GM23248 (cell line): ENCODE measurements at regions not wholly inside any gene's neighbourhood (a gene's known extent, or its start where the extent isn't known, plus 50 kb on each side); places are given as distances from the start of the nearest gene placed in this dataset.

Source experiments
- DNase-seq: peaks from one replicate; pipeline ENCODE4 v3.0.0-alpha.2; 2015
- H2AFZ ChIP-seq: fragments of 200-600 bp; sonication (generic); 2 replicates; pipeline ENCODE4 v1.6.1; 2016; ENCODE audit warnings: antibody characterized with exemption
- H3F3A ChIP-seq: fragments of 200-600 bp; sonication (generic); 2 replicates; pipeline ENCODE4 v1.6.1; 2016; ENCODE audit warnings: mild to moderate bottlenecking, antibody characterized with exemption, mixed run types; ENCODE audit not compliant: insufficient read depth
- H3K27ac ChIP-seq: fragments of 200-600 bp; sonication (generic); 2 replicates; pipeline ENCODE4 v1.5.1; 2016; ENCODE audit warnings: mild to moderate bottlenecking
- H3K27me3 ChIP-seq: fragments of 200-600 bp; sonication (generic); replicated peaks from 2 replicates; pipeline ENCODE4 v1.6.1; 2016; ENCODE audit warnings: mild to moderate bottlenecking; ENCODE audit not compliant: insufficient read depth
- H3K36me3 ChIP-seq: fragments of 200-600 bp; sonication (generic); 2 replicates; pipeline ENCODE4 v1.6.1; 2016; ENCODE audit warnings: low read depth, mild to moderate bottlenecking
- H3K4me1 ChIP-seq: fragments of 200-600 bp; sonication (generic); 2 replicates; pipeline ENCODE4 v1.6.1; 2016; ENCODE audit warnings: mild to moderate bottlenecking; ENCODE audit not compliant: insufficient read depth
- H3K4me2 ChIP-seq: fragments of 200-600 bp; sonication (generic); one replicate; pipeline ENCODE4 v1.6.1; 2016; ENCODE audit warnings: mild to moderate bottlenecking; ENCODE audit not compliant: unreplicated experiment
- H3K4me3 ChIP-seq: fragments of 200-600 bp; sonication (generic); 2 replicates; pipeline ENCODE4 v1.5.1; 2016; ENCODE audit warnings: mild to moderate bottlenecking
- H3K79me2 ChIP-seq: fragments of 200-600 bp; sonication (generic); 2 replicates; pipeline ENCODE4 v1.6.1; 2016; ENCODE audit warnings: mild to moderate bottlenecking; ENCODE audit not compliant: insufficient read depth
- H3K9ac ChIP-seq: fragments of 200-600 bp; sonication (generic); 2 replicates; pipeline ENCODE4 v1.6.1; 2016; ENCODE audit warnings: mild to moderate bottlenecking
- H3K9me2 ChIP-seq: fragments of 200-600 bp; sonication (generic); 2 replicates; pipeline ENCODE4 v1.6.1; 2016; ENCODE audit warnings: mixed run types, mild to moderate bottlenecking, moderate library complexity; ENCODE audit not compliant: insufficient read depth
- H3K9me3 ChIP-seq: fragments of 200-600 bp; sonication (generic); one replicate; pipeline ENCODE4 v1.6.1; 2017; ENCODE audit warnings: low read depth
- H4K20me1 ChIP-seq: fragments of 200-600 bp; sonication (generic); 2 replicates; pipeline ENCODE4 v1.6.0; 2016; ENCODE audit not compliant: insufficient read depth
- EZH2 ChIP-seq: fragments of 200-600 bp; sonication (generic); IDR thresholded peaks from 2 replicates; pipeline ENCODE4 v1.6.1; 2018; ENCODE audit warnings: antibody characterized with exemption, mild to moderate bottlenecking; ENCODE audit not compliant: insufficient read depth, poor library complexity, severe bottlenecking
- EZH2phosphoT487 ChIP-seq: fragments of 200-600 bp; sonication (generic); IDR thresholded peaks from 2 replicates; pipeline ENCODE4 v1.6.1; 2018; ENCODE audit warnings: antibody characterized with exemption, moderate library complexity, mild to moderate bottlenecking, low read depth; ENCODE audit not compliant: insufficient read depth
- WGBS, 2 experiments: methylation state at CpG; one replicate each; pipeline ENCODE4 v1.1.6; 2015 to 2017; ENCODE audit warnings: low lambda C conversion rate in 2 of 2, low coverage in 1 of 2; ENCODE audit errors: missing lambda C conversion rate in 2 of 2; 5-methylcytosine and 5-hydroxymethylcytosine counted together
- in situ Hi-C: fragments of 300-500 bp; cut with MboI; formaldehyde crosslinking; loops from 2 replicates; pipeline ENCODE4 v1.15.0; 2020

DNA sequence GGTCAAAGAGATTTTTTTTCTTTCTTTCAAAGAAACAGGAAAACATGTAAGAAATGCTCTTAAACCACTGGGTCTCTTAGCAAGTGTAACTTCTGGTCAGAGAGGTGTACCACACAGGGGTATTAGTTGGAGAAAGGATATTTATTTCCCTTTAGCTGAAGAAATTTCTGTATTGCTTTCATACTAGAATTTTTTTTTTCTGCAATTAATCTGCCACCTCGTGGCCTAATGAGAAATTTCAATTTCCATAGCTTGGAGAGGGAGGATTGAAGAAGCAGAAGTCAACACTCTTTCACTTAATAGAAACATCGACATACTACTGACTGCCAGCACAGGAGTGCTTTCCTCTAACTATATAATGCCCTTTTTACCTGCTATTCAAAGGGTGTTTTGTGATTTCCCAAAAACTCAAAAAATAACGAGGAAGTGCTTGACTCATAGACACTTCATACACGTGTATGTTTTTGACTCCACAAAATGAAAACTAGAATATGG is 177.6 kb upstream of the NAMPT start:
- Histone ChIP-seq H3K4me2 (peak overlapping the region; percentile 61), H3F3A (no peaks in the 10 kb centered on the region), H3K9me3 (peaks cover 3% of the 10 kb centered on the region), H3K27me3 (no peaks in the 10 kb centered on the region), H3K9me2 (no peaks in the 10 kb centered on the region), H3K9ac (no peak overlapping the region), H3K79me2 (no peaks in the 10 kb centered on the region), H3K4me1 (no peaks in the 10 kb centered on the region), H2AFZ (peak overlapping the region; percentile 76), H4K20me1 (no peaks in the 10 kb centered on the region), H3K36me3 (no peaks in the 10 kb centered on the region), H3K27ac (no peak overlapping the region), H3K4me3 (peak overlapping the region; percentile 43; the same call in 1 of the 2 replicates)
- peak; percentile 56 for DNase-seq
- TF ChIP-seq EZH2 (no peak), EZH2phosphoT487 (no peak)
- in situ Hi-C loops, result no loop called here
- 7 to 10% methylated on average over 4 of the region's 4 CpGs for WGBS, 2 experiments

DNA sequence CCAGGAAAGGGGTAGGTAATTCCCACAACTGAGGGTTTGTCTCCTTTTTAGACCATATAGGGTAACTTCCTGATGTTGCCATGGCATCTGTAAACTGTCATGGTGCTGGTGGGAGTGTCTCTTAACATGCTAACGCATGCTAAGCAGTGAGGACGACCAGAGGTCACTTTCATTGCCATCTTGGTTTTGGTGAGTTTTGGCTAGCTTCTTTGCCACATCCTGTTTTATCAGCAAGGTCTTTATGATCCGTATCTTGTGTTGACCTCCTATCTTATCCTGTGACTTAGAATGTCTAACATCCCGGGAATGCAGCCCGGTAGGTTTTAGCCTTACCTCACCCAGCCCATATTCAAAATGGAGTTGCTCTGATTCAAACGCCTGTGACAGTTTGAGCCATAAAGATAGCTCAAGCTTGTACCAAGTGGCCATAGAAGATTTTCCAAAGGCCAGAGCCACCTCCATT is 176.0 kb upstream of the NAMPT start:
- H3K27me3 ChIP-seq, result no peaks in the 10 kb centered on the region
- in situ Hi-C loops, result no loop called here
- H3K9ac ChIP-seq, result no peak overlapping the region
- no peak for DNase-seq
- H3K4me2 ChIP-seq, result no peak overlapping the region
- WGBS, 2 experiments, result 93 to 98% methylated on average over 6 of the region's 6 CpGs
- H4K20me1 ChIP-seq, result no peaks in the 10 kb centered on the region
- H3K79me2 ChIP-seq, result no peaks in the 10 kb centered on the region
- H3F3A ChIP-seq, result no peaks in the 10 kb centered on the region
- no peaks in the 10 kb centered on the region for H3K9me2 ChIP-seq
- H3K4me1 ChIP-seq, result no peaks in the 10 kb centered on the region
- H3K27ac ChIP-seq, result no peak overlapping the region
- H3K9me3 ChIP-seq, result peaks cover 3% of the 10 kb centered on the region
- no peak overlapping the region for H3K4me3 ChIP-seq
- H2AFZ ChIP-seq, result no peak overlapping the region
- TF ChIP-seq EZH2 (no peak), EZH2phosphoT487 (no peak)
- no peaks in the 10 kb centered on the region for H3K36me3 ChIP-seq

GRCh38 chr7:106459397-106460072 is 174.8 kb upstream of the NAMPT start:
- in situ Hi-C loops, result no loop called here
- Histone ChIP-seq H3K4me3 (no peak overlapping the region), H3F3A (no peaks in the 10 kb centered on the region), H3K9ac (no peak overlapping the region), H3K27ac (no peak overlapping the region), H3K9me2 (no peaks in the 10 kb centered on the region), H3K4me1 (no peaks in the 10 kb centered on the region), H3K4me2 (no peak overlapping the region), H4K20me1 (no peaks in the 10 kb centered on the region), H2AFZ (no peak overlapping the region), H3K36me3 (no peaks in the 10 kb centered on the region), H3K27me3 (no peaks in the 10 kb centered on the region), H3K79me2 (no peaks in the 10 kb centered on the region), H3K9me3 (peaks cover 3% of the 10 kb centered on the region)
- 96% methylated on average over 7 of the region's 7 CpGs for WGBS, 2 experiments
- no peak for DNase-seq
- TF ChIP-seq EZH2 (no peak), EZH2phosphoT487 (no peak)

DNA sequence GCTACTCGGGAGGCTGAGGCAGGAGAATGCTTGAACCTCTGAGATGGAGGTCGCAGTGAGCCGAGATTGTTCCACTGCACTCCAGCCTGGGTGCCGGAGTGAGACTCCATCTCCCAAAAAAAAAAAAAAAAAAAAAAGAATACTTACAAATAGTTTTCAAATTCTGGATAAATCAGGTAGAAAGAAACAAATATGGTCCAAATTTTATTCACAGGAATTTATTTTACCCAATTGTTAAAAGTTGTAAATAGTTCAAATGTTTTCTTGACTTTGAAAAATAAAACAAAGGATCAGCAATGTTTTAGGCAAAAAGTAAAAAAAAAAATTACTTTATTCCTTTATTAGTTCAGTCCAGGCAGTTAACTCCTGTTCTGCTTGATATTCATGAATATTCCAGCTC is 172.9 kb upstream of the NAMPT start:
- H3K36me3 ChIP-seq, result no peaks in the 10 kb centered on the region
- no peak overlapping the region for H3K27ac ChIP-seq
- WGBS, 2 experiments, result 93 to 94% methylated on average over 4 of the region's 4 CpGs
- H4K20me1 ChIP-seq, result no peaks in the 10 kb centered on the region
- H3K79me2 ChIP-seq, result no peaks in the 10 kb centered on the region
- peaks cover 3% of the 10 kb centered on the region for H3K9me3 ChIP-seq
- no peaks in the 10 kb centered on the region for H3K9me2 ChIP-seq
- H3K9ac ChIP-seq, result no peak overlapping the region
- TF ChIP-seq EZH2phosphoT487, result no peak
- TF ChIP-seq EZH2, result no peak
- H3K4me1 ChIP-seq, result no peaks in the 10 kb centered on the region
- no peak overlapping the region for H3K4me3 ChIP-seq
- H3K4me2 ChIP-seq, result no peak overlapping the region
- H2AFZ ChIP-seq, result no peak overlapping the region
- no peak for DNase-seq
- H3K27me3 ChIP-seq, result no peaks in the 10 kb centered on the region
- H3F3A ChIP-seq, result no peaks in the 10 kb centered on the region
- in situ Hi-C loops, result no loop called here
